Bronchial epithelial cell (primary cell): ENCODE measurements at regions not wholly inside any gene's neighbourhood (a gene's known extent, or its start where the extent isn't known, plus 50 kb on each side); places are given as distances from the start of the nearest gene placed in this dataset.

Experiments
- DNase-seq: peaks from one replicate; pipeline ENCODE4 v3.0.0-alpha.2; 2010; ENCODE audit warnings: low read depth
- FAIRE-seq: peaks from 2 replicates; lab custom pipeline; 2011; peaks lifted over from hg19 to GRCh38; lab: Jason Lieb, UNC
- H3K27me3 ChIP-seq: 2 replicates; pipeline ENCODE4 v1.5.1; 2011; ENCODE audit warnings: low read length; ENCODE audit not compliant: control insufficient read depth, insufficient read depth
- H3K36me3 ChIP-seq: 2 replicates; pipeline ENCODE4 v1.5.1; 2011; ENCODE audit warnings: low read length; ENCODE audit not compliant: control insufficient read depth, insufficient read depth
- H3K4me3 ChIP-seq: 2 replicates; pipeline ENCODE4 v1.5.1; 2011; ENCODE audit warnings: mild to moderate bottlenecking, low read depth, low read length, control low read depth
- CTCF ChIP-seq: IDR thresholded peaks from 2 replicates; pipeline ENCODE4 v1.5.1; 2011; ENCODE audit warnings: mild to moderate bottlenecking, moderate library complexity, low read length, control low read depth, inconsistent platforms; ENCODE audit not compliant: insufficient read depth, severe bottlenecking

DNA sequence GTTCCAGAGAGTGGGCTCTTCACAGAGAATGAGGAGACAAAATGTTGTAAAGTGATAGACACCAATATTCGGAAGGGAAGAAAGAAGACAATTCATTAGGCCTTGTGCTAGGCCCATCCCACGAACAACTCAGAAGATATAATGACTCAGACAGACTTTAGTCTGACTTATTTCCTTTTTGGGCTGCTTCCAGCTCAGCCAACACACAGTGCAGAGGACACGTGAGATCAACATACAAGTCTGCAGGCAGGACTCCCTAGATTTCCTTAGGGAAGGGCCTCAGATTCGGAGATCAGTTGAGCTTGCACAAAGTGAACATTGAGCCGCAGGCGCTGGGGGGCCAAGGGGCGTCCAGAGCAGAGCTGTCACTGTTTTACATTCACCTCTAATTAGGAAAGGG, 290.7 kb upstream of the TENM3 start:
- Histone ChIP-seq H3K4me3 (no peak overlapping the region), H3K36me3 (no peaks in the 10 kb centered on the region), H3K27me3 (no peaks in the 10 kb centered on the region)
- DNase-seq (peak; percentile 91), FAIRE-seq (peak; percentile 55)
- TF ChIP-seq CTCF = no peak

DNA sequence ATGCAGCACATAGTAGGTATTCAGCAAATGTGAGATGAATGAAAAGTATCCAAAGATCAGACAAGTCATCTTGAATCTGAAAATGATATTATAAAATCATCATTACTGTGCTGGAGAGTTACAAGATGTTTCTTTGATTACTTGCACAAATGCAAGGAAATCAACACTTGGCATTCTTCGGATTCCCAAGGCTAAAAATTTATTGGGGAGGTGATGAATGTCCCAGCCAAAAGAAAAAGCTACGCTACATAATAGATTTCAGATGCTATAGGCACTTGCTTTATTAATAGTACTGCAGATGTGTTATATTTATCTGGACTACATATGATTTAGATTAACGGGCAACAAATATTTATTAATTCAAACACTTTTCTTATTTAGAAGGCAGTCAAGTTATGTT, 286.7 kb upstream of the TENM3 start:
- Histone ChIP-seq H3K27me3 (no peaks in the 10 kb centered on the region), H3K4me3 (no peak overlapping the region), H3K36me3 (no peaks in the 10 kb centered on the region)
- TF ChIP-seq CTCF = no peak
- DNase-seq (no peak), FAIRE-seq (no peak)

- no peak for TF ChIP-seq CTCF
- no peaks in the 10 kb centered on the region for H3K27me3 ChIP-seq
- DNase-seq = peak; percentile 17
- H3K4me3 ChIP-seq = no peak overlapping the region
- no peak for FAIRE-seq
- H3K36me3 ChIP-seq = no peaks in the 10 kb centered on the region
Observed at GRCh38 chr4:181957088-181957487, 286.1 kb upstream of the TENM3 start.

DNA sequence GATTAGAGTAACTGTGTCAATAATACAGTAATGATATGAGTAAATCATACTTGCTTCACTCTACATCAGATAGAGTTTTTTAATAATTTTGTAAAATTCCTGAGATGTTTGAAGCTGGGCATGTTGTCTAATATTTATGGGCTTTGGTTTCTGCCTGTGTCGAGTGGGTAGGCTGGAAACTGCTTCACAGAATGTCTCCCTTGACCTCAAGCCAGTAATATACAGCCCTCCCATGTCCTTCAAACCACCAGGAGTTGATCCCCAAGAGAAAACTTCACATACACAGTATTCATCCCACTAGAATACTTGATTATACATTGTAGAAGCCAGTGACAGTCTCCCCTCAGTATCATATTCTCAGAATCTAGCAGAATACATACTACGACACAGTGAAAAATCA, 284.8 kb upstream of the TENM3 start:
- DNase-seq (no peak), FAIRE-seq (no peak)
- Histone ChIP-seq H3K27me3 (no peaks in the 10 kb centered on the region), H3K36me3 (no peaks in the 10 kb centered on the region), H3K4me3 (no peak overlapping the region)
- TF ChIP-seq CTCF = no peak

GRCh38 chr4:181959121-181959520, 284.1 kb upstream of the TENM3 start:
- TF ChIP-seq CTCF = no peak
- Histone ChIP-seq H3K27me3 (no peaks in the 10 kb centered on the region), H3K36me3 (no peaks in the 10 kb centered on the region), H3K4me3 (no peak overlapping the region)
- DNase-seq = peak; percentile 85
- no peak for FAIRE-seq

DNA sequence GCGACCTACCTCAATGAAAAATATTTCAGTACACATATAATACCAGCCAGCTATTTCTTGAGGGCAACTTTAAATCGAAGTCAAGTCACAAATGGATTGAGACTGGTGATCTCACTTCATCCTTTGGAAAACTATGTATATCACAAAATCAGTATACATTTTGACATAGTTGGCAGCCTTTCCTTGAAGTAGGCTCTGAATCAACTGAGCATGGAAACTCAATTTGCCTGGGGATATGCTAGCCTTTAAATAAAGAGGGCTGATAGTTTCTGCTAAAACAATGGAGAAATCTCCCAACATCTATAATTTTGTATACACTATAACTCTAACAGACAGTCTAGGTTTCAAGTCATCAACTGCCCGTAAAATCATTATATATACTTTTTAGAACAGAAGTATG, 282.8 kb upstream of the TENM3 start:
- H3K36me3 ChIP-seq = no peaks in the 10 kb centered on the region
- FAIRE-seq (no peak), DNase-seq (peak; percentile 8)
- TF ChIP-seq CTCF = no peak
- no peaks in the 10 kb centered on the region for H3K27me3 ChIP-seq
- no peak overlapping the region for H3K4me3 ChIP-seq
